Amniotic epithelial cell (primary cell): ENCODE measurements at regions not wholly inside any gene's neighbourhood (a gene's known extent, or its start where the extent isn't known, plus 50 kb on each side); places are given as distances from the start of the nearest gene placed in this dataset.

Experiments
- DNase-seq: peaks from one replicate; pipeline ENCODE4 v3.0.0-alpha.2; 2010; ENCODE audit warnings: low read depth

- DNase-seq = no peak
Observed at GRCh38 chr6:11296449-11297375, 64.2 kb upstream of the NEDD9 start.

GRCh38 chr6:11295969-11296368 is 63.5 kb upstream of the NEDD9 start:
- DNase-seq = no peak

DNA sequence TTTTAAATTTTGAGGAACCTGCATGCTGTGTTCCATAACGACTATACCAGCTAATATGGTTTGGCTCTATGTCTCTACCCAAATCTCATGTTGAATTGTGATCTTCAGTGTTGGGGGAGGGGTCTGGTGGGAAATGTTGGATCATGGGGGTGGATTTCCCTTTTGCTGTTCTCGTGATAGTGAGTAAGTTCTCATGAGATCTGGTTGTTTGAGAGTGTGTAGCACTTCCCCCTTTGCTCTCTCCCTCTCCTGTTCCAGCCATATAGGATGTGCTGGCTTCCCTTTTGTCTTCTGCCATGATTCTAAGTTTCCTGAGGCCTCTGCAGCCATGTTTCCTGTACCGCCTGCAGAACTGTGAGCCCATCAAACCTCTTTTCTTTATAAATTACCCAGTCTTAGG is 61.8 kb upstream of the NEDD9 start:
- DNase-seq = no peak

GRCh38 chr6:11292594-11293236 is 60.2 kb upstream of the NEDD9 start:
- DNase-seq = no peak

DNA sequence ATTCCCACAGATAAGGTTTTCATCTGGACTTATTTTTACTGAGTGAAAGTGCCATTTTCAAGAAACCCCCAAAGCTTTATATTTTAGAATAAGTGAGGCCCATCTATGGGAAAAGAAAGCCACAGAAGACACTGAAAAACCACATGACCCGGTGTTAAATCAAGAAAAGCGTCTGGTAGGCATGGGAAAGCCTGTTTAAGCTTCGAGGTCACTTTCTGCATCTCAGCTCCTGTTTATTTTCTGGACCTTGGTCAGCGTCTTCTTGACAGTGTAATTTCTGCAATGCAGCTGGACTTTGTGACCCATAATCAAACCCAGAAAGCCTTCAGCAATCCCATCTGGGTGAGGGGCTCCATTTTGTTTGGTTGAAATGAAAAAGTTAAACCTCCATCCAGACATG is 59.6 kb upstream of the NEDD9 start:
- no peak for DNase-seq

DNA sequence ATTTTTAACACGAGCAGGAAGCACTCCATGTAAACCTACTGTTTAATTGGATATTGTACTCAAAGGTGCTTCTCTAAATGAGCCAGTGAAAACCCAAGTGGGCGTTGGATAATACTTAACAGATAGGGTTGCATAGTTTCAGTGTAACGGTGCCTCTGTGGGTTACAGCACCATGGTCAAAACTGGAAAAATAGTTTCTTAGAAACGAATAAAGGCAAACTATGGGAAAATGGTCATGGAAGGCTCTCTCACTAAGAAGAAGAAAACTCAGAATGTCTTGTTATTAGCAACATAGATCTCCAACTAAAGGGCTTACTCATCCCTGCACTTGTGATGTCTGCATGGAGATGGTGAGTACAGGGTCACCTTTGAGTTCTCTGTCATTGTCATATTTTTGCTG is 59.1 kb upstream of the NEDD9 start:
- no peak for DNase-seq

GRCh38 chr6:11290027-11290426 is 57.6 kb upstream of the NEDD9 start:
- DNase-seq = no peak

- no peak for DNase-seq
Observed at GRCh38 chr6:11288065-11288464, 55.6 kb upstream of the NEDD9 start.

DNA sequence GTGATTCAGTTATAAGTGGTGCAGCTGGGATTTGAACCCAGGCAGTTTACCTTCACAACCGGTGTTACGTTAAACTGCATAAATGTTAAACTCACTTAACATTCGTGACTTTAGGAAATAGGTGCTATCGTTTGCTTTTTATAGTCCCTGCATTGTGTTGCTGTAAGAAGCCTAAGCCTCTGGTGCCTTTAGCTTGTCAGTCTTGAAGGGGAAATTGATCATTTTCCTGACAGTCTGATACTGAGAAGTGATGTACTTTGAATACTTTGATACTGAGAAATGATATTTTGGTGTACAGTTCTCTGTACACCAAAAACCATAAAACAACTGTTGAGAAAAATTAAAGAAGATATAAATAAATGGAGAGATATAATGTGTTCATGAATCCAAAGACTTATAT is 52.5 kb upstream of the NEDD9 start:
- no peak for DNase-seq

- no peak for DNase-seq
Observed at GRCh38 chr6:11283629-11284028, 51.2 kb upstream of the NEDD9 start.

- DNase-seq = no peak
Observed at GRCh38 chr6:11282875-11283274, 50.4 kb upstream of the NEDD9 start.
